ENCODE measurements at regions not wholly inside any gene's neighbourhood (a gene's known extent, or its start where the extent isn't known, plus 50 kb on each side); places are given as distances from the start of the nearest gene placed in this dataset.

GRCh38 chr11:37223962-37224361 lies 625.9 kb upstream of the RAG2 start:
- TF ChIP-seq CTCF (IDR thresholded peaks at IDR 0.05): no peak
- no peak for TF ChIP-seq POLR2AphosphoS5 (IDR thresholded peaks at IDR 0.05)

Measured in stomach (tissue), 4 donors.